Small intestine (tissue), 7 donors: ENCODE measurements at regions not wholly inside any gene's neighbourhood (a gene's known extent, or its start where the extent isn't known, plus 50 kb on each side); places are given as distances from the start of the nearest gene placed in this dataset.

Experiments
- DNase-seq, 2 donors: peaks; one replicate each; pipeline versions ENCODE4 v3.0.0 to v3.0.0-alpha.2; 2013
- FAIRE-seq: peaks from 2 replicates; lab custom pipeline; 2012; peaks lifted over from hg19 to GRCh38; lab: Jason Lieb, UNC
- H3K27ac ChIP-seq, 3 donors: one replicate each; pipeline ENCODE4 v1.5.1; 2013; ENCODE audit warnings: low read length in 2 of 3, mild to moderate bottlenecking in 2 of 3, control low read depth in 1 of 3, inconsistent platforms in 1 of 3, low read depth in 1 of 3, moderate library complexity in 1 of 3
- H3K27me3 ChIP-seq, 3 donors: one replicate each; pipeline ENCODE4 v1.6.1; 2013; ENCODE audit warnings: low read length in 3 of 3, inconsistent platforms in 1 of 3; ENCODE audit not compliant: control insufficient read depth in 3 of 3, insufficient read depth in 3 of 3
- H3K36me3 ChIP-seq, 3 donors: one replicate each; pipeline ENCODE4 v1.6.1; 2013; ENCODE audit warnings: low read length in 3 of 3, inconsistent platforms in 1 of 3, low read depth in 1 of 3, mild to moderate bottlenecking in 1 of 3, moderate library complexity in 1 of 3; ENCODE audit not compliant: control insufficient read depth in 3 of 3, insufficient read depth in 2 of 3
- H3K4me1 ChIP-seq, 3 donors: one replicate each; pipeline ENCODE4 v1.6.1; 2013; ENCODE audit warnings: low read length in 2 of 3, inconsistent platforms in 1 of 3, low read depth in 1 of 3, mild to moderate bottlenecking in 1 of 3, moderate library complexity in 1 of 3; ENCODE audit not compliant: control insufficient read depth in 3 of 3, insufficient read depth in 2 of 3
- H3K4me3 ChIP-seq, 3 donors: one replicate each; pipeline ENCODE4 v1.5.1; 2013; ENCODE audit warnings: low read length in 3 of 3, control low read depth in 1 of 3, inconsistent platforms in 1 of 3, low read depth in 1 of 3, mild to moderate bottlenecking in 1 of 3, moderate library complexity in 1 of 3
- H3K9me3 ChIP-seq, 2 donors: one replicate each; pipeline ENCODE4 v1.6.1; 2013; ENCODE audit warnings: low read depth in 1 of 2, low read length in 1 of 2; ENCODE audit not compliant: control insufficient read depth in 2 of 2, insufficient read depth in 1 of 2
- WGBS, 3 donors: extraction: QIAGEN DNeasy Blood & Tissue Kit; methylation state at CpG; one replicate each; pipeline ENCODE4 v1.1.7; 2013; 5-methylcytosine and 5-hydroxymethylcytosine counted together
- donor health status: healthy with polysubstance abuse.
- donor health status: control.
- donor health status: control.
- donor health status: Bipolar disorder and iron deficiency.
- donor health status: healthy.

DNA sequence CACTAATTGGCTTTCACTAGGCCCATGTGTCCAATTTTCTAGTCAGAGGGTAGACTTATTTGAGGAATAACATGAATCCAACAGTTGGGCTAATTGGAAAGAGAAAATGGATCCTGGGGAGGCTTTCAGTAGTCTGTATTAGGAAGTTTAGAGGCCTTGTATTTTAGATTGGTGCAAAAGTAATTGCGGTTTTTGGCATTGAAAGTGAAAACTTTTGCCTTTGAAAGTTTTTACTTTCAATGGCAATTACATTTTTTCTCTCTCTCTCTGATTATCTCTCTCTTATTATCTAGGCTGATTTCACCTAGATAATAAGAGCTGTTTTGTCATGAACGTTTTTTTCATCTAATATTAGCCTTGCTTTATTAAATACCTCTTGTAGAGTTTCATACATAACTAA lies 981.7 kb downstream of the REEP3 start:
- FAIRE-seq (no peak), DNase-seq (no peak)
- Histone ChIP-seq H3K36me3 (no peaks in the 10 kb centered on the region), H3K9me3 (no peaks in the 10 kb centered on the region), H3K27me3 (no peaks in the 10 kb centered on the region), H3K4me1 (no peaks in the 10 kb centered on the region), H3K27ac (no peak overlapping the region), H3K4me3 (no peak overlapping the region)
- 64 to 77% (median 73%) methylated on average over 2 of the region's 2 CpGs for WGBS, 3 donors

GRCh38 chr10:64503429-64503828 lies 982.2 kb downstream of the REEP3 start:
- WGBS, 3 donors = 64 to 83% (median 78%) methylated on average over 3 of the region's 3 CpGs
- FAIRE-seq = no peak

GRCh38 chr10:64505501-64505900 lies 984.3 kb downstream of the REEP3 start:
- H3K36me3 ChIP-seq = no peaks in the 10 kb centered on the region
- 41 to 60% (median 54%) methylated on average over 1 of the region's 1 CpG for WGBS, 3 donors
- H3K27me3 ChIP-seq = no peaks in the 10 kb centered on the region
- H3K4me3 ChIP-seq = no peak overlapping the region
- H3K4me1 ChIP-seq = no peaks in the 10 kb centered on the region
- FAIRE-seq = no peak
- DNase-seq = no peak
- H3K9me3 ChIP-seq = no peaks in the 10 kb centered on the region
- H3K27ac ChIP-seq = no peak overlapping the region

More at GRCh38 chr10:64503429-64503828, 982.2 kb downstream of the REEP3 start:
- Histone ChIP-seq H3K27ac (no peak overlapping the region), H3K9me3 (no peaks in the 10 kb centered on the region), H3K36me3 (no peaks in the 10 kb centered on the region), H3K4me1 (no peaks in the 10 kb centered on the region), H3K27me3 (no peaks in the 10 kb centered on the region), H3K4me3 (no peak overlapping the region)
- DNase-seq = no peak

GRCh38 chr10:64506963-64507362 lies 985.8 kb downstream of the REEP3 start:
- Histone ChIP-seq H3K27me3 (no peaks in the 10 kb centered on the region), H3K36me3 (no peaks in the 10 kb centered on the region), H3K4me3 (no peak overlapping the region), H3K4me1 (no peaks in the 10 kb centered on the region), H3K9me3 (no peaks in the 10 kb centered on the region), H3K27ac (no peak overlapping the region)
- no peak for FAIRE-seq
- 41 to 77% (median 44%) methylated on average over 3 of the region's 3 CpGs for WGBS, 3 donors
- no peak for DNase-seq

DNA sequence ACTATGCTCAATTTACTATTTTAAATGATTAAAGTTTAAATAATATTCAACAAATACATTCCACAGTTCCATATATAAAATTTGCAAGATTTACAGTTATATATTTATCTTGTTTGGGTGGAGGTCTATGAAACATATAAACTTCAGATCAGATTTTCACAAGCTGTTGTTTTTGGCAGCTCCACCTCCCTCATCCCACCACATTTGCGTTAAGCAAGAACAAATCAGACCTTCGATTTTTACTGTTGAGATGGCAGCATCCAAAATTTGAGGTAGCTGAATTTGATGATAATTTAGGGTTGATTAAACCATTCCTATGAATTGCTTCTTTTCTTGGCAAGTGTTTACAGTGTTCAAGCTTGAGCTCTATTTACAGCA lies 986.4 kb downstream of the REEP3 start:
- FAIRE-seq = no peak
- no peaks in the 10 kb centered on the region for H3K4me1 ChIP-seq

DNA sequence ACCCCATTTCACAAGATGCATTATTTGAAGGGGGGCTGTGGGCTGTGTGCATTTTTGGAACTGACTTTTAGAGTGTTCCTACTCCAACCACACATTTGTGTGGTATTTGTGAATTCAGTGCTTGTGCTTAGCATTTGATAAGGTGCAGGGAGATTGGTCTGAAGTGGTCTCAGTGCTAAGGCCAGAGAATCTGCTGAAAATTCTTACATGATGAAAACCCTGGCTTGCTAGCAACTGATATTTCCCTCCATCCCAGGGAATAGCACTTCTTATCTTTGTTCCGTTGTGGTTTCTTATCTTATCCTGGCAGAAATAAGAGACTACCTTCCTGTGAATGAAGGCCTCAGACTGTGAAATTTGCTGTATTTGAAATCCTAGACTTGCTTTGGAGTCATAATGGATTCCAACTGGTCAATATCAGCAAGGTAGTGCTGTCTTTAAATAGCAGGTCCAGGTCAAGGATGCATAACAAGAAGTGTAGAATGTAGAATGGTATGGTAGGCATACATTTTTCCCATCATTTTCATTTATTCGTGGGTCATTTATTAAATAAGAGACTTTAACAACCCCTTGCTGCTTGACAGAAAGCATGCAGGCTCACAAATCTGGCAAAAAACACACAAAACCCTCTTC lies 986.9 kb downstream of the REEP3 start:
- no peaks in the 10 kb centered on the region for H3K36me3 ChIP-seq
- H3K9me3 ChIP-seq = no peaks in the 10 kb centered on the region
- DNase-seq = no peak
- FAIRE-seq = no peak
- no peaks in the 10 kb centered on the region for H3K27me3 ChIP-seq
- H3K27ac ChIP-seq = no peak overlapping the region
- 22 to 31% (median 27%) methylated on average over 2 of the region's 2 CpGs for WGBS, 3 donors
- no peak overlapping the region for H3K4me3 ChIP-seq
- H3K4me1 ChIP-seq = no peaks in the 10 kb centered on the region

More for the DNA sequence above, 986.4 kb downstream of the REEP3 start:
- Histone ChIP-seq H3K36me3 (no peaks in the 10 kb centered on the region), H3K9me3 (no peaks in the 10 kb centered on the region), H3K27ac (no peak overlapping the region), H3K4me3 (no peak overlapping the region), H3K27me3 (no peaks in the 10 kb centered on the region)
- DNase-seq = no peak
- 53 to 86% (median 65%) methylated on average over 2 of the region's 2 CpGs for WGBS, 3 donors

- FAIRE-seq (no peak), DNase-seq (peak in 1 of 2 donors; percentile 54)
- Histone ChIP-seq H3K27me3 (no peaks in the 10 kb centered on the region), H3K4me3 (no peak overlapping the region), H3K36me3 (no peaks in the 10 kb centered on the region), H3K9me3 (no peaks in the 10 kb centered on the region), H3K27ac (no peak overlapping the region), H3K4me1 (no peaks in the 10 kb centered on the region)
- 4 to 39% (median 11%) methylated on average over 2 of the region's 2 CpGs for WGBS, 3 donors
Observed at GRCh38 chr10:64515970-64516699, 994.9 kb downstream of the REEP3 start.

GRCh38 chr10:64518456-64518855 lies 997.3 kb downstream of the REEP3 start:
- FAIRE-seq = no peak
- H3K27ac ChIP-seq = no peak overlapping the region
- H3K9me3 ChIP-seq = no peaks in the 10 kb centered on the region
- no peaks in the 10 kb centered on the region for H3K36me3 ChIP-seq
- no peak overlapping the region for H3K4me3 ChIP-seq
- DNase-seq = peak in 1 of 2 donors; percentile 4
- WGBS, 3 donors = 65 to 91% (median 88%) methylated on average over 2 of the region's 2 CpGs
- no peaks in the 10 kb centered on the region for H3K4me1 ChIP-seq
- H3K27me3 ChIP-seq = no peaks in the 10 kb centered on the region
